HL-60/S4 treated with retinoic acid at 250 ng/mL for 4 days and 3 days (cell line): ENCODE measurements at regions not wholly inside any gene's neighbourhood (a gene's known extent, or its start where the extent isn't known, plus 50 kb on each side); places are given as distances from the start of the nearest gene placed in this dataset.

ENCODE experiments used
- in situ Hi-C: fragments of 300-500 bp; cut with MboI; formaldehyde crosslinking; loops from 2 replicates; pipeline ENCODE4 v1.7.0; 2022; ENCODE audit warnings: low sequenced_read_pairs

DNA sequence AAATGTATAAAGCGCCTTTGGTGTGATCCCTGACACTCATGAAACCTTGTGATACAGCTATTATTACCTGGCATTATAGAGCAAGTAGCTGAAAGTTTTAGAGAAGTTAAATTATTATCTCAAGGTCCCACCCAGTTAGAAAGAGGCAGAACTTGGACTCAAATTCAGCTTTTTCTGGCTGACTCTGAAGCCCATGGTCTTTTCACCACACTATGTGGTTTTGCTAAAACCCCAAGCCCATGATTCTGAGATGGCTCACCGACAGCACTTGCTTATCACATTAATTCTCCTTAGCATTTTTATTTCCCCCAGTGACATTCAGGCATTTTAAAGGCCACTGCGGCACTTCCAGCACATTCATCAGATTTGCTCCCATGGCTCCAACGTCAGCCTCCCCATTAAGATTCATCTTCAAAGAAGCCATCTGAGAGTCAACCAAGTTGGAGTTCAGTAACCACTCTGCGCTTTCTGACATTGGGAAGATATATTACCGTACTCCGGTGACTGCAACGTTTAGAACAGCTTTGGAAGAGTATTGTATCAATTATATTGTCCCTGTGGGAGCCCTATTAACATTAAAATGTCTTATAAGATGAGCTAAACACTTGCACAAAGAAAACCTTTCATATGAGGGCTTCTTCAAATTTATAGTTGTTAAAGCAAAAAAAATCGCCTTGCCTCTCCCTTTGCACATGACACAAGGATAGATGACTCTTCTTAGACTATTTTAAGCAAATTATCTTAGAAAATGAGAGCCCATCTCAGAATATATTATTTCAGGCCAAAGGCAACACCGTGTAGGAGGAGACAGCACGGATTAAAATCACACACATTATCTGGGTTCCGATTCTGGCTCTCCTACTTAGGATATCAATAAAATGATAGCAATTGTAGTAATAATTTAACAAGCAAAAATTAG, 638.1 kb downstream of the ACTL7B start:
- in situ Hi-C loops, result no loop called here

- in situ Hi-C loops, result no loop called here
These were observed 642.3 kb downstream of the ACTL7B start for GRCh38 chr9:108213511-108213910.

DNA sequence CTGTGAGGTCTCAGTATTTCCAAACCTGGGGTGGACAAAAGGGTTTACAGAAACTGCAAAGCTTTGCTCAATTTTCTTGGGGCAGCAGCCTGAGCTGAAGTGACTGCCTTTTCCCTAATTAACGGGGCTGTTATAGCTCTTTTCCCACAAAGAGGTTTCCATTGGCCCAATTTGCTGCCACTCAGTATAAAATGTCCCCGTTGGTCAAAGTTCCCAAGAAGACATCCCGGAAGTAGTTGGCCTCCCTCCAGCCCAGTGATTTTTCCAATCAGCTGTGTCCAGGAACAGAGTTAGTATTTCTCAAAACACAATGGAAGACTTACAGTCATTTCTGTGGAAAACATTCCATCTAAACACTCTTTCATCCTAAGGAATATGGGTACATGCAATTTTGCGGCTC, 643.6 kb downstream of the ACTL7B start:
- in situ Hi-C loops, result no loop called here

DNA sequence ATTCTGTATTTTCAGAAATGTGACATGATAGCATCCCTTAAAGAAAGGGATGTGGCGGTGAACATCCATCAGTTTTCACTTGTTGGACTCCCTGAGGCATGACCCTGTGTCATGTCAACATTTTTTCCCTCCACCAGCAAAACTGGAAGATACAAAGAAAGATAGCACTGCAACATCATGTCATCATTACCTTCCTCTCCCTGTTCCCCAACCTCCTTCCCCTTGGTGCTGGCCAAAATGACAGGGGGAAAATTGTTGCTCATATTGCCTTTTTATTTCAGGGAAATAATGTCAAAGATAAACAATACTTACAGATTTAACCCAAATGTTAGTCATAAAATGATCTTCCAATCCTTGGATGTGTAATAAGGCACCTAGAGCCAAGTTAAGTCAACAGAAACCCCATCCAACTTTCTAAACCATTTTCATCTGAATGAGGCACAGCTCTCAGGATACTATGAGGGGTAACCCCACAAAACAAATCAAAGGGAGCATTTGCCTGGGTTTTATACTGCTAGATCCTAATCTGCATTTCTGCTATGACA, 644.3 kb downstream of the ACTL7B start:
- in situ Hi-C loops, result no loop called here

GRCh38 chr9:108209132-108209685, 646.6 kb downstream of the ACTL7B start:
- in situ Hi-C loops, result no loop called here

DNA sequence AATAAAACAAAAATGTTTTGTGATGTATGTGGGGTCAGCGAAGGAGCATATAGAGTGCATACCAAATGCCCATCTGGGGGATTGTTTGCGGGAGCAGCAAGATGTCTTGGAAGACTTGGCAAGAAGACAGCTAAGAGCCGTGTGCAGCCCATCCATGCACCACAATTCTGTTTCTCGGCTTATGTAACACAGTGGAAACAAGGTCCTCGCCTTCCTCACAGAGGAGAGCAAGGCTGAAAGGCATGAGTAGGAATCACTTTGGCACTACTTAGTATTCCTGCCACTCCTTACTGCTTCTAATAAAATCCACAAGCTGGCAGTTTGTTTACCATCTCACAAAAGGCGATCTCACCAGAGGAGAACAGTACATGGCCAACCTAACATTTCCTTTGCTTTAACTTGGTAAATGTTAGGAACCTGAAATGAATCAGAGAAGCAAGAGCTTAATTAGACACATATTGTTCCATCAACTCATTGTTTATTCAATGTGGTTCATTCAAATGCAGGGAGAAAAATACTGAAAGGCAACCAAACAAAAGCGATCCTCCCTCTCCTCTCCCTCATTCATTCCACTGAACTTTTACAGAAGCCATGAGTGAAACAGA, 648.1 kb downstream of the ACTL7B start:
- in situ Hi-C loops, result no loop called here

DNA sequence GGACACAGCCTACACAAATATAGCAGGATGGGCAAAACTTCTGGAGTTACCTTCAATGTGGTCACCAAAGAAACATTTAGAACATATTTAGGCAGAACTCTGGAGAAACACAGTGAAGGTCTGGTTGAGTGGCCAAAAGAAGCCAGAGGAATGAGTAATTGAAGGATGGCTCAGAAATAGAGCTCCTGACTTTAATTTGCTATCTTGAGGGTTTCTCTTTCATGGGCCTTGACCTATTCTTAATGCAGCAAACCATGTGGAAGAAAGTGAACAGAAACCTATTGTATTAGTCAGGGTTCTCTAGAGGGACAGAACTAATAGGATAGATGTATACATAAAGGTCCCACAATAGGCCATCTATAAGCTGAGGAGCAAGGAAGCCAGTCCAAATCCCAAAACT, 650.5 kb downstream of the ACTL7B start:
- in situ Hi-C loops, result no loop called here

- in situ Hi-C loops, result no loop called here
These were observed 657.9 kb downstream of the ACTL7B start for GRCh38 chr9:108197899-108198298.

GRCh38 chr9:108197008-108197365, 658.8 kb downstream of the ACTL7B start:
- in situ Hi-C loops, result no loop called here

DNA sequence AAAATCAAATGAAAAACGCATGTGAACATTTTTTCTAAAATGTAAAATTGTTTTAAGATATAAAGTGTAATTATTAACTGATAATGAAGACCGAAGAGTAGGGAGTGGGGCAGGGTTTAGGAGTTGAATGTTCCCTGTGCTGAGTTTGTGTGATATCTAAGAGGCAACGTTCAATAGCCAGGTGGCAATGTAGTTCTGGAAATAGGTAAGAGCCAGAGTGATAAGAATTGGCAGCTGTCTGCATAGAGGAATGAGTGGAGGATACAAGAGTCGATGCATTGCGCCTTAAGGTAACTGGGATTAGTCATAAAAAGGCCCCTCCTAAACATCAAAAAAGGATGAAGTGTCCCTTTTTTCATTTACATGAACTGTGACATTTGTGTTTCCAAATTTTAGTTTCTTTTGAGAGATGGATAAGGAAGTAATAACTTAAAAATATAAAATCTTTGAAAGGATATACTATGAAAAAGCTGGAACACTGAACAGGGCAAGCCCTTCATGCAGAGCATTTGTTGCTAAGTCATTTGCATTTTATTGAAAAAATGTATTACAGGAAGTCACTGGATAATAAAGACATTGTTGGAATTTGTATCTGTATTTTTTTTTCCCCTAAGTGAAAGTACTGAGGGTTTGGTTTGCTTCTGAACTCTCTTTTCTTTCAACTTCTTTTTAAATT, 659.3 kb downstream of the ACTL7B start:
- in situ Hi-C loops, result no loop called here

- in situ Hi-C loops, result no loop called here
These were observed 661.6 kb downstream of the ACTL7B start for GRCh38 chr9:108194154-108194553.

DNA sequence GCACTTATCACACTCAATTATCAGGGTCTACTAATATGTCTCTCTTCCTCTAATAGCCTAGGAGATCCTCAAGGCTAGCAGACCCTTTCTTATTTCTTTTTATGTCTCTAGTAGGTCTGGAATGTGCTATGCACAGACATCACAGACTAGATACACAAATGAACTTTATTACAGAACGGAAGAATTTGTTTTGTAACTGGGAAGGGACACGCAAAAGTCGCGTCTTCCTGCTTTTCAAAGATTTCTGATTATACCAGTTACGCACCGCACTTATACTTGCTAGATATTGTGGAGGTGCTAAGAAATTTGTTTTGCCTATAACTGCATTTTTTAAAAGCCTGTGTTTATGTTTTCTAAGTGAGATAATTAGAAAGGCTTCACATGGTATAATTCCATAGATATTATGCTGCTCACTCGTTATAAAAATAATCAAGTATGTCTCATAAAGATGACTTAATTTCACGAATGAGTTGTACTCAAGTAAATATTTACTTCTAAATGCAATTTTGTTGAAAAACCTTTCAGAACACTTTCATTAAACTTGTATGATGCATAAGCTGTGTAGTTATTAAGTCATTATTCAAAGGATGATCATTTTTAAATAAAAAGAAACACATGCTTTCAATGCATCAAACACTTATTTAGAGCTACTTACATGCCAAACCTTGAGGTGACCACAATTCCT, 662.6 kb downstream of the ACTL7B start:
- in situ Hi-C loops, result no loop called here

DNA sequence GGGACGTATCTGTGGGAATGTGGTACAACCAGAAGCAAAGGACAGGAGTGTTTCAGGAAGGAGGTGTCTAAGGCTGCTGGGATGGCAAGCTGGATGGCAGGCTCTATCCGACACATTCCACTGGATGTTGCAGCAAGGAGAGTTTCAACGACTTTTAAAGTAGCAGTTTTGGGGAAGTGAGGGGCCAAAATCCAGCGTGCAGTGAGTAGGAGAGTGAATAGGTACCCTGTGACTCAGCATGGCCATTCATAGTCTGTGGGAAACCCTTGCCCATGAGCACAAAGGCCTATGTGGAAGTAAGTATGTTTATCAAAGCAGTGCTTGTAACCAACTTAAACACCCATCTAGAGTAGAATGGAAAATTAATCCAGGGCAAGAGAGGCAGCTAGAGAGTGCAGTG, 664.7 kb downstream of the ACTL7B start:
- in situ Hi-C loops, result no loop called here

DNA sequence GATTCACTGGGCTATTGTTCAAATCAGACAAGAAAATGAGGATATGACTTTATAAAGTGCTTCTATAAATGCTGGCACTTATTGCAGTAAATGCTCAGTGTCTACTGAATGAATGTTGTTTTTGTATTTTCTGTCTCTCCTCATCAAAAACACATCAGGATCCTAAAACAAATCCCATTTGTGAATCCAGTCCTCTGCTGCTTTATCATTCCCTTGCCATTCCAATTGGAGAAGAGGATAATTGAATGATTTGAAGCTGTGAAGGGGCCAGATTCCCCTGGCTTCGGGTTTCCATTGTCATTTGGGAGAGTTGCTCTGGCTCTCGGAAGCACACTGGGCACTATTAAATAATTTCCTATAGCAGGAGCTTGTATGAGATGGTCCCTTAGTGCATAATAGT, 666.8 kb downstream of the ACTL7B start:
- in situ Hi-C loops, result no loop called here

DNA sequence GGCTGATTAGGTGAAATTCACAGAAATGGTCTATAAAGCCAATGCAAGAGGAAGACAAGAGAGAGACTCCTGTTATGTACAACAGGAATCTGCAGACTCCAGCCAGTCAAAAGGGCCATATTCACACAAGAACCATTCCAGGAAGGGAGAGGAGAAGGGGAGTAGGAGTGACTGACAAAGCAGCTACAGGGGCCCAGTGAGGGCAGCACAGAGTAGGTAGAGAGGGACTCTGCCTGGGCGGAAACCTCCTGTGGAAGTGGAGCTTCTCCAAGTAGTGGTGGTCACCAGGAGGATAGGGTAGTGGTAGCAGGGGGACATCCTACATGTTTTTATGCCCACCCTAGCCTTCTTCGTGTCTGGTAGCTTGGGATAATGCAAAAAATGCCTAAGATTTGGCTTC, 667.3 kb downstream of the ACTL7B start:
- in situ Hi-C loops, result no loop called here

- in situ Hi-C loops, result no loop called here
These were observed 669.0 kb downstream of the ACTL7B start for GRCh38 chr9:108186642-108187395.

- in situ Hi-C loops, result no loop called here
These were observed 670.2 kb downstream of the ACTL7B start for GRCh38 chr9:108185613-108186012.

GRCh38 chr9:108184941-108185340, 670.8 kb downstream of the ACTL7B start:
- in situ Hi-C loops, result no loop called here

DNA sequence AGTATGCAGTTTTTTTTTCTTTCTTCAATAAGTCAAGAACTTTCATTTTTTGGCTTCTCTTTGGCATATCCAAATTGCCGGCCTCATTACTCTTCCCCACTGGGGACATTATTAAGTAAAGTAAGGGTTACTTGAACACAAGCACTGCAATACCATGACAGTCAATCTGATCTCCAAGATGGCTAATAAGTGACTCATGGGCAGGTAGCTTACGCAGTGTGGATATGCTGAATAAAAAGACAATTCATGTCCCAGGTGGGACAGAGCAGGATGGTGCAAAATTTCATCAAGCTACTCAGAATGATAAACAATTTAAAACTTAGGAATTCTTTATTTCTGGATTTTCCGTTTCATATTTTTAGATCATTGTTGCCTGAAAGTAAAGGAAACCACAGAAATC, 671.8 kb downstream of the ACTL7B start:
- in situ Hi-C loops, result no loop called here

DNA sequence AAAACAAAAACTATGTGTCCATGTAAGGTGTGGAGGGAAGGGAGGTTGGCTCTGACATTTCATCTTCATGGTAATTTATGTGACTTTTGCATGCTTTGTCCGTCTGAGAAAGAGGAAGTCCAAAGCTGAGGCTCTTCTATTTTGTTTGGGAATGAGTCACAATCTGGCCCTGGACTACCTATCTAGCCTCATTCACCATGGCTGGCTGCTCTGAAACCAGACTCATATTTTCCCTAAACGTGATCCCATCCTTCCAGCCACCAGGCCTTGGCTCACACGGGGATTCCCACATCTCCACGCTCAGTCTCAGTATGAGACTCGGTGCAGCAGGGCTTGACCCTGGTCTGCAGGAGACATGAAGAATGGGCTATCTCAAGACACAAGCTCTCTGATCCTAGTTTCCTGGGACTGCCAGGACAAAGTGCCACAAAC, 672.8 kb downstream of the ACTL7B start:
- in situ Hi-C loops, result no loop called here
